Parathyroid adenoma (tissue), 2 donors: ENCODE measurements at regions not wholly inside any gene's neighbourhood (a gene's known extent, or its start where the extent isn't known, plus 50 kb on each side); places are given as distances from the start of the nearest gene placed in this dataset.

ENCODE experiments used
- H2AFZ ChIP-seq: fragments of 300-600 bp; sonication (generic); one replicate; pipeline ENCODE4 v1.7.0; 2017; ENCODE audit warnings: antibody characterized with exemption, mild to moderate bottlenecking
- H3K27ac ChIP-seq: fragments of 300-600 bp; sonication (generic); one replicate; pipeline ENCODE4 v1.7.0; 2017
- H3K27me3 ChIP-seq: fragments of 300-600 bp; sonication (generic); one replicate; pipeline ENCODE4 v1.7.0; 2017; ENCODE audit warnings: low read length; ENCODE audit not compliant: control insufficient read depth, insufficient read depth
- H3K36me3 ChIP-seq: fragments of 300-600 bp; sonication (generic); one replicate; pipeline ENCODE4 v1.7.0; 2017; ENCODE audit warnings: low read length; ENCODE audit not compliant: control insufficient read depth, insufficient read depth
- H3K4me1 ChIP-seq: fragments of 300-600 bp; sonication (generic); one replicate; pipeline ENCODE4 v1.7.0; 2017; ENCODE audit warnings: control low read depth
- H3K4me2 ChIP-seq: fragments of 300-600 bp; sonication (generic); one replicate; pipeline ENCODE4 v1.7.0; 2017; ENCODE audit warnings: low read length
- H3K4me3 ChIP-seq: fragments of 300-600 bp; sonication (generic); one replicate; pipeline ENCODE4 v1.7.0; 2017; ENCODE audit warnings: low read depth, low read length
- H3K79me2 ChIP-seq: fragments of 300-600 bp; sonication (generic); one replicate; pipeline ENCODE4 v1.7.0; 2017; ENCODE audit warnings: control low read depth
- H3K9ac ChIP-seq: fragments of 300-600 bp; sonication (generic); one replicate; pipeline ENCODE4 v1.7.0; 2017; ENCODE audit warnings: mild to moderate bottlenecking
- H3K9me3 ChIP-seq: fragments of 300-600 bp; sonication (generic); one replicate; pipeline ENCODE4 v1.7.0; 2017; ENCODE audit warnings: low read length; ENCODE audit not compliant: control insufficient read depth
- CTCF ChIP-seq: fragments of 300-600 bp; sonication (generic); IDR thresholded peaks from one replicate; pipeline ENCODE4 v1.7.0; 2017; ENCODE audit warnings: antibody characterized with exemption, mild to moderate bottlenecking
- donor health status: primary hyperparathyroidism.

GRCh38 chr9:129256959-129257713 lies 79.1 kb upstream of the IER5L start:
- Histone ChIP-seq H3K4me2 (no peak overlapping the region), H3K4me3 (no peak overlapping the region), H3K36me3 (no peaks in the 10 kb centered on the region), H3K79me2 (no peaks in the 10 kb centered on the region), H3K9ac (no peak overlapping the region), H2AFZ (no peak overlapping the region), H3K27me3 (no peaks in the 10 kb centered on the region), H3K9me3 (no peaks in the 10 kb centered on the region), H3K27ac (no peak overlapping the region), H3K4me1 (peaks cover 5% of the 10 kb centered on the region)
- no peak for TF ChIP-seq CTCF

- H3K9ac ChIP-seq = no peak overlapping the region
- H3K4me2 ChIP-seq = no peak overlapping the region
- H3K4me1 ChIP-seq = peaks cover 5% of the 10 kb centered on the region
- H3K9me3 ChIP-seq = no peaks in the 10 kb centered on the region
- H3K4me3 ChIP-seq = no peak overlapping the region
- no peak overlapping the region for H3K27ac ChIP-seq
- H3K79me2 ChIP-seq = no peaks in the 10 kb centered on the region
- no peak for TF ChIP-seq CTCF
- H3K27me3 ChIP-seq = no peaks in the 10 kb centered on the region
- no peak overlapping the region for H2AFZ ChIP-seq
- H3K36me3 ChIP-seq = no peaks in the 10 kb centered on the region
These were observed 76.7 kb upstream of the IER5L start for GRCh38 chr9:129254566-129255287.

- TF ChIP-seq CTCF = no peak
- Histone ChIP-seq H3K9me3 (no peaks in the 10 kb centered on the region), H3K27ac (no peak overlapping the region), H3K36me3 (no peaks in the 10 kb centered on the region), H3K4me2 (no peak overlapping the region), H3K27me3 (no peaks in the 10 kb centered on the region), H3K4me1 (peaks cover 3% of the 10 kb centered on the region), H3K79me2 (no peaks in the 10 kb centered on the region), H3K4me3 (no peak overlapping the region), H2AFZ (no peak overlapping the region), H3K9ac (no peak overlapping the region)
These were observed 75.8 kb upstream of the IER5L start for GRCh38 chr9:129253803-129254381.

GRCh38 chr9:129252937-129253802 lies 75.1 kb upstream of the IER5L start:
- H2AFZ ChIP-seq = no peak overlapping the region
- no peaks in the 10 kb centered on the region for H3K4me1 ChIP-seq
- H3K27ac ChIP-seq = no peak overlapping the region
- H3K4me3 ChIP-seq = no peak overlapping the region
- H3K79me2 ChIP-seq = no peaks in the 10 kb centered on the region
- H3K36me3 ChIP-seq = no peaks in the 10 kb centered on the region
- no peak overlapping the region for H3K4me2 ChIP-seq
- no peak overlapping the region for H3K9ac ChIP-seq
- H3K9me3 ChIP-seq = no peaks in the 10 kb centered on the region
- H3K27me3 ChIP-seq = no peaks in the 10 kb centered on the region
- no peak for TF ChIP-seq CTCF
